Ovary (tissue), 3 donors: ENCODE measurements at regions not wholly inside any gene's neighbourhood (a gene's known extent, or its start where the extent isn't known, plus 50 kb on each side); places are given as distances from the start of the nearest gene placed in this dataset.

Experiments
- CTCF ChIP-seq, 3 donors: fragments of 450-650 bp in 2 of 3; fragments of 200-600 bp in 1 of 3; IDR thresholded peaks; one replicate each; pipeline versions ENCODE4 v1.5.1 to v1.8.0; 2016 to 2022; ENCODE audit warnings: antibody characterized with exemption in 3 of 3, mild to moderate bottlenecking in 1 of 3
- EP300 ChIP-seq: sonication (generic); formaldehyde crosslinking; IDR thresholded peaks from one replicate; pipeline ENCODE4 v1.6.1; 2017; ENCODE audit warnings: antibody characterized with exemption
- donor health status: DM: no; HTN: no; CAD: no.

DNA sequence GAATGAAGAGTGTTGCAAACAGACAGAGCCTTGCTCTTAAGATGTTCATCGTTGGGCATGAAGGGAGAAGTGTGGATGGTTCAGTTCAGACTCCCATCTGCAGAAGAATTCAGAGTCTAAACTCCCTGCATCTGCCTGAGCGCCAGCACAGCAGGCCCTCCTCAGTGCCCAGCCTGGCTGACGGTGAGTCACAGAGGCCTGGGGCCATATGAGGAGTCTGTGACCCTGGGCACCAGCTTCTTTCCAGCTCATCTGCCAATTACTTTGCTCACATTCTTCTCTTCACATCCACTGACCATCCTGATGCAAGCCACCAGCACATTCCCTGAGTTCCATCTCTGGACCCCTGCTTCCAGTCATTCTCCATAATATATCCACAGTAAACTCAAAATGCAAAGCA is 401.1 kb upstream of the TRPC7 start:
- no peak for TF ChIP-seq CTCF (IDR thresholded peaks at IDR 0.05)
- TF ChIP-seq EP300 = no peak
